DND-41 (cell line): ENCODE measurements at regions not wholly inside any gene's neighbourhood (a gene's known extent, or its start where the extent isn't known, plus 50 kb on each side); places are given as distances from the start of the nearest gene placed in this dataset.

ENCODE experiments used
- ATAC-seq: fragments of 200-7000 bp; cut with Tn5 transposase; 3 replicates; pipeline ENCODE4 v1.9.1; 2021; ENCODE audit warnings: low read depth; ENCODE audit not compliant: insufficient read depth
- DNase-seq: peaks from one replicate; pipeline ENCODE4 v3.0.0-alpha.2; 2020
- H2AFZ ChIP-seq: 2 replicates; pipeline ENCODE4 v1.6.0; 2012; ENCODE audit warnings: low read depth, low read length
- H3K27ac ChIP-seq: 2 replicates; pipeline ENCODE4 v1.5.1; 2012; ENCODE audit warnings: low read length, inconsistent platforms
- H3K27me3 ChIP-seq: fragments of 200-600 bp; sonication (generic); 2 replicates; pipeline ENCODE4 v1.6.0; 2012; ENCODE audit warnings: low read length, mild to moderate bottlenecking, inconsistent platforms; ENCODE audit not compliant: insufficient read depth, poor library complexity
- H3K36me3 ChIP-seq: 2 replicates; pipeline ENCODE4 v1.5.1; 2012; ENCODE audit warnings: low read length, inconsistent platforms; ENCODE audit not compliant: insufficient read depth
- H3K4me1 ChIP-seq: 2 replicates; pipeline ENCODE4 v1.5.1; 2012; ENCODE audit warnings: mild to moderate bottlenecking, low read length; ENCODE audit not compliant: insufficient read depth
- H3K4me2 ChIP-seq: 2 replicates; pipeline ENCODE4 v1.6.0; 2012; ENCODE audit warnings: mild to moderate bottlenecking, moderate library complexity, low read length, inconsistent platforms; ENCODE audit not compliant: insufficient read depth
- H3K4me3 ChIP-seq, 2 experiments: fragments of 200-600 bp in 1 of 2; shearing (Covaris generic) in 1 of 2; 2 replicates each; pipeline ENCODE4 v1.5.1; 2012 to 2016; ENCODE audit warnings: inconsistent platforms in 2 of 2, low read length in 2 of 2, mild to moderate bottlenecking in 2 of 2, low read depth in 1 of 2, moderate library complexity in 1 of 2
- H3K79me2 ChIP-seq: 2 replicates; pipeline ENCODE4 v1.6.0; 2012; ENCODE audit warnings: low read length, inconsistent platforms; ENCODE audit not compliant: insufficient read depth
- H3K9ac ChIP-seq: 2 replicates; pipeline ENCODE4 v1.6.0; 2012; ENCODE audit warnings: low read depth, mild to moderate bottlenecking, inconsistent platforms, low read length, moderate library complexity
- H3K9me3 ChIP-seq: 2 replicates; pipeline ENCODE4 v1.5.1; 2012; ENCODE audit warnings: low read length, moderate library complexity, mild to moderate bottlenecking, inconsistent platforms; ENCODE audit not compliant: insufficient read depth, severe bottlenecking
- H4K20me1 ChIP-seq: 2 replicates; pipeline ENCODE4 v1.6.0; 2012; ENCODE audit warnings: low read length; ENCODE audit not compliant: insufficient read depth
- EZH2 ChIP-seq: IDR thresholded peaks from 3 replicates; pipeline ENCODE4 v1.6.1; 2012; ENCODE audit warnings: borderline replicate concordance, low read depth, mild to moderate bottlenecking, moderate library complexity, low read length, inconsistent platforms; ENCODE audit not compliant: severe bottlenecking
- TF ChIP-seq, protein P1 (sequence below): IDR thresholded peaks from 2 replicates; pipeline ENCODE4 v1.5.1; 2012; ENCODE audit warnings: borderline replicate concordance, low read length, moderate library complexity, mild to moderate bottlenecking; ENCODE audit not compliant: poor library complexity, severe bottlenecking; ENCODE audit errors: extremely low read depth

DNA sequence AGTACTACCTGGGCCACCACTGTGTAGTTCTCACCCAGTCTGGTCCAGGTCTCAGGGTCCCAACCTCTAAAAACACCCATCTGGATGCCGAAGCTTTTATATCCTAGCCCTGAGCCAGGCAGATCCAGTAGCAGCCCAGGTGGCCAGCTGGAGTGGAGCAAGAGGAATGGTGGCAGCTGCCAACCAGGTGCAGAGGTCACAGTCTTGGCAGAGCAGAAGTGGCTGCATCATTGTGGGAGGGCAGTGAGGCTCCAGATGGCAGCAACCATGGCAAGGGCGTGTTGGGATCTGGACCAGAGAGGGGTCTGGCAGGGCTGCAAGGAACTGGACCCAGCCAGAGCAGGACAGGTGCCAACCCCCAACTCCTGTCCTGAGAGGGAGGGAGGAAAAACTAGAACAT, 72.2 kb upstream of the AGAP1 start:
- Histone ChIP-seq H3K27ac (no peak overlapping the region), H3K9ac (no peak overlapping the region), H4K20me1 (no peaks in the 10 kb centered on the region), H3K4me3 (no peak overlapping the region), H3K27me3 (peaks cover 4% of the 10 kb centered on the region), H3K79me2 (no peaks in the 10 kb centered on the region), H3K4me2 (no peak overlapping the region), H3K36me3 (no peaks in the 10 kb centered on the region), H3K4me1 (no peaks in the 10 kb centered on the region), H2AFZ (no peak overlapping the region), H3K9me3 (no peaks in the 10 kb centered on the region)
- ATAC-seq (no peak), DNase-seq (no peak)
- no peak for TF ChIP-seq EZH2
- TF ChIP-seq, protein P1, sequence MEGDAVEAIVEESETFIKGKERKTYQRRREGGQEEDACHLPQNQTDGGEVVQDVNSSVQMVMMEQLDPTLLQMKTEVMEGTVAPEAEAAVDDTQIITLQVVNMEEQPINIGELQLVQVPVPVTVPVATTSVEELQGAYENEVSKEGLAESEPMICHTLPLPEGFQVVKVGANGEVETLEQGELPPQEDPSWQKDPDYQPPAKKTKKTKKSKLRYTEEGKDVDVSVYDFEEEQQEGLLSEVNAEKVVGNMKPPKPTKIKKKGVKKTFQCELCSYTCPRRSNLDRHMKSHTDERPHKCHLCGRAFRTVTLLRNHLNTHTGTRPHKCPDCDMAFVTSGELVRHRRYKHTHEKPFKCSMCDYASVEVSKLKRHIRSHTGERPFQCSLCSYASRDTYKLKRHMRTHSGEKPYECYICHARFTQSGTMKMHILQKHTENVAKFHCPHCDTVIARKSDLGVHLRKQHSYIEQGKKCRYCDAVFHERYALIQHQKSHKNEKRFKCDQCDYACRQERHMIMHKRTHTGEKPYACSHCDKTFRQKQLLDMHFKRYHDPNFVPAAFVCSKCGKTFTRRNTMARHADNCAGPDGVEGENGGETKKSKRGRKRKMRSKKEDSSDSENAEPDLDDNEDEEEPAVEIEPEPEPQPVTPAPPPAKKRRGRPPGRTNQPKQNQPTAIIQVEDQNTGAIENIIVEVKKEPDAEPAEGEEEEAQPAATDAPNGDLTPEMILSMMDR = no peak

GRCh38 chr2:235430366-235431083, 63.3 kb upstream of the AGAP1 start:
- H3K4me1 ChIP-seq = no peaks in the 10 kb centered on the region
- H3K9ac ChIP-seq = no peak overlapping the region
- H3K9me3 ChIP-seq = no peaks in the 10 kb centered on the region
- no peaks in the 10 kb centered on the region for H3K79me2 ChIP-seq
- ATAC-seq (no peak), DNase-seq (no peak)
- H3K4me2 ChIP-seq = no peak overlapping the region
- TF ChIP-seq EZH2 = no peak
- TF ChIP-seq, protein P1 = no peak
- H2AFZ ChIP-seq = no peak overlapping the region
- no peaks in the 10 kb centered on the region for H4K20me1 ChIP-seq
- H3K36me3 ChIP-seq = no peaks in the 10 kb centered on the region
- no peak overlapping the region for H3K4me3 ChIP-seq
- H3K27me3 ChIP-seq = peaks cover 3% of the 10 kb centered on the region
- H3K27ac ChIP-seq = no peak overlapping the region

- Histone ChIP-seq H3K4me1 (no peaks in the 10 kb centered on the region), H3K36me3 (no peaks in the 10 kb centered on the region), H2AFZ (no peak overlapping the region), H3K27ac (no peak overlapping the region), H3K27me3 (peaks cover 3% of the 10 kb centered on the region), H3K4me3 (no peak overlapping the region), H3K9ac (no peak overlapping the region), H3K79me2 (no peaks in the 10 kb centered on the region), H4K20me1 (no peaks in the 10 kb centered on the region), H3K4me2 (no peak overlapping the region), H3K9me3 (no peaks in the 10 kb centered on the region)
- no peak for ATAC-seq
- TF ChIP-seq EZH2 = no peak
- TF ChIP-seq, protein P1 = no peak
- no peak for DNase-seq
Observed at GRCh38 chr2:235432741-235433520, 60.9 kb upstream of the AGAP1 start.
